ENCODE measurements at regions not wholly inside any gene's neighbourhood (a gene's known extent, or its start where the extent isn't known, plus 50 kb on each side); places are given as distances from the start of the nearest gene placed in this dataset.
A peak's percentile ranks its signal among the peaks of the same experiment; 100 is the strongest.

GRCh38 chr5:175235251-175235960 is 208.6 kb downstream of the DRD1 start:
- peak; percentile 1 for DNase-seq

GRCh38 chr5:175230299-175230698 is 213.7 kb downstream of the DRD1 start:
- no peak for DNase-seq

GRCh38 chr5:175226506-175226905 is 217.5 kb downstream of the DRD1 start:
- no peak for DNase-seq

GRCh38 chr5:175223291-175223690 is 220.7 kb downstream of the DRD1 start:
- peak; percentile 55 for DNase-seq

DNA sequence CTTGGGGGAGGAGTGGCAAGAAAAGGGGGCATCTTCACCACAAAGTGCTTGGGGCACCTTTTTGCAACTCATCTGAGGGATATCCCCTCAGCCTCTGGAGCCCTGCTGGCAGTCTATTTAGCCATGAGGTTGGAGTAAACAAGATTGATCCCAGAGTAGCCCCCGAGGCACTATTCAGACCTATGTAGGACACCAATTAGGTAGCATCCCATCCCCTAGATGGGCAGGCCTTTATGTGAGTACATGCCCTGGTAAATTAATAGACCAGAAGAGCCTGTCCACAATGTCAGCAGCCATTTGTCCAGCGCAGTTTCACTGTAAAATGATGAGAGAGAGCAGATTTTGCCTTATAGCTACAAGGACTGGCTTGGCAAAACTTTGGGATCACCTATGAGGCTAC is 221.4 kb downstream of the DRD1 start:
- DNase-seq = no peak

DNA sequence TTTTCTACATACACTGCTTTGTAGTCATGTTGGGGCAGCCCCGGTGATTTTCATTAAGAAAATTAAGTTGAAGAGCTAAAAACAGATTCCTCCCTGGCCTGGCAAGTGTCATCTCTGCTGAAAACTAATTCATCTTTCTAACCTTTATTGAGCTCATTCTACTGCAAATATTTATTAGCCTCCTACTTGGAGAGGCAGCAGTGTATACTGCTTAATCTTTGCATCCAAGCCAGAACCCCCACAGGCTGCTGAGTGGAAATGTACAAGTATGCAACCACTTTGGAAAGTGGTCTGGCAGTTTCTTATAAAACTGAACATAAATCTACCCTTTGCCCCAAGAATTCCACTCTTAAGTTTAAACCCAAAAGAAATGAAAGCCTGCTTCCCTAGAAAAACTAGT is 223.4 kb downstream of the DRD1 start:
- DNase-seq = no peak

GRCh38 chr5:175219366-175219765 is 224.6 kb downstream of the DRD1 start:
- DNase-seq = no peak

DNA sequence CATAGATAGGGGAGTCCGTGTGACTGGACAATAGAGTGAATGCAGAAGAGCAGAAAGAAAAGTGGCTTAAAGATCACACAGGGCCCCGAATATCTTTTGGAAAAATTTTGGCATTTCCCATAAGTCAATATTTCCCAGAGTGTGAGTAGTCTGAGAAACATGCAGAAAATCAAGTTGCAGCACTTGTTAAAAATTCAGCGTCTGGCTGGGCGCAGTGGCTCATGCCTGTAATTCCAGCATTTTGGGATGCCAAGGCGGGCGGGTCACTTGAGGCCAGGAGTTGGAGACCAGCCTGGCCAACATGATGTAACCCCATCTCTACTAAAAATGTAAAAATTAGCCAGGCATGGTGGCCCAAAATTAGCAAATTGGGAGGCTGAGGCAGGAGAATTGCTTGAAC is 227.0 kb downstream of the DRD1 start:
- DNase-seq = no peak

GRCh38 chr5:175215906-175216305 is 228.1 kb downstream of the DRD1 start:
- no peak for DNase-seq

DNA sequence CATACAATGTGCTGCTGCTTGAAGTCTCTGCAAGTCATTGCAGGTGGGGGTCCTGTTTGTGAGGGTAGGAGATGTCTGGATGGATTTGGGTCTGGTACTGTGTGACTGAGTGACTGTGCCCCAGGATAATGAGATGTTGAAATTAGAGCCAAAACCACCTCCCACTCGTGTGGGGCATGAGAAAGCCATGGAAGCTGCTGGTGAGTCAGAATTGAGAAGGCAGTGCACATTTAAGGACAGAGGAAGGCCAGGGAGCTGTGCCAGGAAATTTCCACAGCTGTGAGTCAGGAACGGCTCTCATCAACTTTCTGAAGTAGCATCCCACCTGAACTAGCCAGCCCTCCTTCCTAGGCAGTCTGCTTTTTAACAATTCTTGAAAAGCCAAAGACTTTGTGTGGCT is 229.8 kb downstream of the DRD1 start:
- DNase-seq = no peak

GRCh38 chr5:175211956-175212756 is 231.8 kb downstream of the DRD1 start:
- peak; percentile 0 for DNase-seq

- no peak for DNase-seq
Measured at GRCh38 chr5:175207321-175208040, 236.5 kb downstream of the DRD1 start.

GRCh38 chr5:175206669-175207068 is 237.3 kb downstream of the DRD1 start:
- no peak for DNase-seq

DNA sequence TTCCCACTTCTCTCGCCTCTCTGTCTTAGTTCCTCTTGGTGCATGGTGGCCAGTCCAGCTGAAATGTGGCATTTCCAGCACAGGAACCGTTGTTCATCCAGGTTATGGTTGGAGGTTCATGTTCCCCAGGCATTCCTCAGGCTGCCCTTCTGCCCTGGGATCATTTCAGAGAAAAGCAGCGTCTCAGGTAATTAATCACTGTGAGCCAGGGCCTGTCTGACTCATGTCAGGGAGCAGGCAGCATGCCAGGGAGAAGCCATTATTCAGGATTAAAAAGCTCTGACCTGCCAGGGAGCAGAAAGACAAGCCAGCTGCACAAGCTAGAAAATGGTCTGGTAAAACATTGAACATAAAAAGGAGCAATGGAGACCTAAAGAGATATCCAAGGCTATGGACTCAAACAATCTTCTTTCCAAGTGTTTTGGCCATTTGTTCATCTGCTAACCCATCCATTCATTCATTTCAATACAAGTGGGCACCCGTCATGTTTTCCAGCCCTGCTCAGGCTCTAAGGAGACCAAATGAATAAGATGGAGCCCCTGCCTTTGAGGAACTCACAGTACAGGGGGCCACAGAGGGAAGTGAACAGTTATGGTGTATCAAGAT is 241.4 kb downstream of the DRD1 start:
- peak; percentile 69 for DNase-seq

GRCh38 chr5:175201393-175201792 is 242.6 kb downstream of the DRD1 start:
- DNase-seq = no peak

DNA sequence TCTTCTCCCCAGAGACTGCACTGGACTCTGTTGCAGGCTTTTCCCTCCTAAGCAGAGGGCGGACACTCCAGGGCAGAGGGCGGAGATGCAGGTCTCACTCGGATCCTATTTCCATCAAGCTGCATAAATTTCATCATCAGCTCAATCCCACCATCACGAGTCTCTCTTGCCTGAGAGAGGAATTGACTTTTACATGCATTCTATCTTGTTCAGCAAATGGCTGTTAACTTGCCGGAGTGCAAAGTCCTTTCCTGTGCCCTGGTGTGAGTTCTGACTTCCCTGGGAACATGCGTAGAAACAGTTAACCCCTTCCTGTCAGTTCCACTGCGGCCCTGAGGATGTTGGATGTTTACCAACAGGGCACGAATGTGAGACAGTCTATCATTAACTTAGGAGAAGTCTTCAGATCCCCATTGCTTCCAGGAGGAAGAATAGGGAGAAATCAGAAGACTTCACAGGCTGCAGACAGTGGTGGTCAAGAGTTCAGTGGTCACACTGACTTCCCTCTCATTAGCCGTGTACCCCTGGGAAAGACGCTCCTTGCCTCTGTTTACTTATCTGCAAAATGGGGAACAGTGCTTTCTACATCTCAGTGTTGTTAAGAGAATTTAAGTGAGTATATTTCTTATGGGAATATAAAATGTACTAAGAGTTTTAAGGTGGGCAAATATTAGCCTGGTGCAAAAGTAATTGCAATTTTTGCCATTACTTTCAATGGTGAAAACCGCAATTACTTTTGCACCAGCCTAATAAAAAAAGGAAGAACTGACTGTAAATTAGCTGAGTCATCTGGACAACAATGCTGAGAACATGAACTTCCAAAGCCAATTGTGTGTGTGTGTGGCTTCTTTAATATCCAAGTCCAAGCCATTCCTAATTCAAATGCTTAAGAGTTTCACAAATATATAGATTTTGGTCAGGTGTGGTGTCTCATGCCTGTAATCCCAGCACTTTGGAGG is 248.0 kb downstream of the DRD1 start:
- no peak for DNase-seq

DNA sequence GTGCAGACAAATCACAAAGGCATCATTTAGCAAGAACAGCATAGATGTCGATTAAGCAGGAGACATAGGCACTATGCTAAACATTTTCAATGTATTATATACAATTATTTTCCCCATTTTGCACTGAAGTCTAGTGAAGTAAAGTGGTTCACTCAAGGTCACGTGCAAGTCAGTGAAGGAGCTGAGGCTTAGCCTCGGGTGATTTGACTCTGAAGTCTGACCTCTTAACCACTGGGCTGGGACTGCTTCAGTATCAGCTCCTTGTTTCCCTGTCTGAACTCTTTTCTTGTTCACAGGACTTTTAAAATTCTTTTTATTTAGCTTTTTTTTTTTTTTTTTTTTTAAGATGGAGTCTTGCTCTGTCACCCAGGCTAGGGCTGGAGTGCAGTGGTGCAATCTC is 262.7 kb downstream of the DRD1 start:
- no peak for DNase-seq

DNA sequence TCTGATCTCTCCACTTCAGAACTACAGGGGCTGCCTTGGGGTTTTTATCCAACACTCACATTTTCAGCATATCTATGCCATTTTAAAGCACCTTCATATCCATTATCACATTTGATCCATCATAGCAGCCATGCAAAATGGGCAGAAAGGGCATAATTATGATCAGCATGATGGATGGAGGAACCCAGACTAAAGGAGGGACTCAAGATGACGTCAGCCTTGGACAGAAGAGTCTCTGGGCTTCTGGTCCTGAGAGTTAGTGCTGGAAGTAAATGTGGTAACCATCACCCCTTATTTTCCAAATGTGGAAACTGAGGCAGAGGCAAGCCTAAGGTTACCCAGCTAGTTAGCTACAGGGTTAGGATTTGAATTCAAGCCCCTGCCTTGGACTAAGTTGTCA is 273.1 kb downstream of the DRD1 start:
- no peak for DNase-seq

DNA sequence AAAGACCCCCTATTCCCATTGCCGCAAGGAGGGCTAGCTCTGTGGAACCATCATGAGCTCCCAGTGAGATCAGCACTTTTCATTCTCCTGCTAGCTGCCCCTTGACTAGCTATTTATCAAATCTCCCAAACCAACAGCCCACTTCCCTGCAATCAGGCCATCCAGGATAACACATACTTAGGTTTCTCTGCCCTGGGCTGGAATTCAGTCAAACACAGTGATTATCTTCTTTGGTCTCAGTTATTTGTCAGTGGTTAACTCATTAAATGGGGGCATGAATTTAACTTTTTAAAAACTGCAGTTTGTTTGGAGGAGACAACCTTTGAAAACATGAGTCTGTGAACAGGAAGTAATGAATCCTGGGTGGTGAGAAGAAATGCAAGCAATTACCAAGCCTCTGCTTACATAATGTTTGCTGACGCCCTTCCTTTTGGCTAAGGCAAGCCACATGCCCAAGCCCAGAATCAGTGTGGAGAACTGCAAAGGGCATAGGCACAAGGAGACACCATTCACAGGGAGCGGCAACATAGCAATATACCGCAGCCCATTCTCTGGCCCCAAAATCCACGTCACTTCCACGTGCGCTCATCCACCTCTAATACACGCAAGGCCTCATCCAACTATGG is 275.0 kb downstream of the DRD1 start:
- DNase-seq = no peak

DNA sequence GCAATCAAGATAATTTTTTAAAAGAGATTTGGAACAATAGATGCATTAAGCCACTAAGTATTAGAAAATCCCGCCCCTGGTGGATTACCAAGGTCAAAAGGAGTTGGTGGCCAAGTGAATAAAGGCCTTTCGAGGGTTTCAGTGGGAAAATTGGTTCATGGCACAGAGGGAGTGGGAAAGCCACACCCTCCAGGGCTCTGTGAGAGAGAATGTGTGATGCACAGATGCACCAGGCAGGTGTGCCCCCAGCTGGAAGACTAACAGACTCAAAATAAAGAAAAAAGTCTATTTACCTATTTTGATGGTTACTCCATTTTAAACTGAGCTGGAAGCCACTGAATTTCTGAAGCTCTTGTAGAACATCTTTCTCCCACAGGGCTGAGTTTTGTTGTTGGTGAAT is 278.0 kb downstream of the DRD1 start:
- DNase-seq = no peak

DNA sequence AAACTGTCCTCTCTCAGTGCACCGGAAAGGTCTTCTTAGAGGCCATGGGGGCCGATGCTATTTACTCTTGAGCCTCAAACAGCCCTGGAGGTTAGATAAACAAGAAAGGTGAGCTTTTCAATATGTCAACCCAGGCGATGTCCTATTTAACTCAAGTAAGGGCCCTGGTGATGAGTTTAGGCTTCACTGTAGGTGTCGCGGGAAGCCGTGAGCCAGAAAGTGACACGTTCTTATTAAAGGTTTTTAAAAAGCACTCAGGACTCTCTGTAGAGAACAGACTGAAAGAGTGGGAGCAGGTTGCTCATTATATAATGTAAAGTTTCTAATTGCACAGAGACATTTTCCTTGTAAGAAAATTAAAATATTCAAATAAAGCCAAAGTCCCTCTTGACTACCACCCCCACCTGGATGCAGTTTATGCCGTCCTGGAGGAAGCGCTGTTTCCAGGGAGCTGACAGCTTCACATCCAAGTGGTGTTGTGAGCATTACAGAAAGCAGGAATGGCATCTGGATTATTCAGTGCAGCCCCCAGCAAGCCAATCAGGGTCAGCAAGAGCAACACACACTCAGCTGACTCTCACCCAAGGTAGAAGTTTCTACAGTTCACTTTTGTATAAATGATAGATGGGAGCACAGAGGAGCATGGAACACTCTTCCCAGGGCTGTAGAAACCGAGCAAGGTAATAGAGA is 280.3 kb downstream of the DRD1 start:
- DNase-seq = no peak

All from NCI-H1105 treated with DMSO at 0.1 percent for 48 hours (cell line).